Adipocyte (in vitro differentiated cells): ENCODE measurements at regions not wholly inside any gene's neighbourhood (a gene's known extent, or its start where the extent isn't known, plus 50 kb on each side); places are given as distances from the start of the nearest gene placed in this dataset.
"Not testable (repeated sequence)": the region's sequence is repeated elsewhere in the genome, so short reads cannot be mapped to it uniquely, and the experiment has no call there.

Experiments
- DNase-seq: peaks from one replicate; pipeline ENCODE4 v3.0.0-alpha.2; 2015; ENCODE audit warnings: low read depth
- H3K27me3 ChIP-seq: replicated peaks from 2 replicates; pipeline ENCODE4 v1.7.0; 2013; ENCODE audit warnings: mild to moderate bottlenecking, low read length, moderate library complexity; ENCODE audit not compliant: control insufficient read depth, insufficient read depth
- H3K36me3 ChIP-seq: 2 replicates; pipeline ENCODE4 v1.7.0; 2013; ENCODE audit warnings: low read length, mild to moderate bottlenecking, moderate library complexity; ENCODE audit not compliant: control insufficient read depth, insufficient read depth, severe bottlenecking
- H3K4me1 ChIP-seq: 2 replicates; pipeline ENCODE4 v1.7.0; 2013; ENCODE audit warnings: mild to moderate bottlenecking, low read length, moderate library complexity; ENCODE audit not compliant: control insufficient read depth, insufficient read depth
- H3K4me3 ChIP-seq: 2 replicates; pipeline ENCODE4 v1.7.0; 2013; ENCODE audit warnings: mild to moderate bottlenecking, low read length, moderate library complexity
- H3K9ac ChIP-seq: 2 replicates; pipeline ENCODE4 v1.7.0; 2013; ENCODE audit warnings: mild to moderate bottlenecking, low read length, moderate library complexity
- H3K9me3 ChIP-seq: 2 replicates; pipeline ENCODE4 v1.7.0; 2013; ENCODE audit warnings: mild to moderate bottlenecking, low read length, moderate library complexity; ENCODE audit not compliant: control insufficient read depth

DNA sequence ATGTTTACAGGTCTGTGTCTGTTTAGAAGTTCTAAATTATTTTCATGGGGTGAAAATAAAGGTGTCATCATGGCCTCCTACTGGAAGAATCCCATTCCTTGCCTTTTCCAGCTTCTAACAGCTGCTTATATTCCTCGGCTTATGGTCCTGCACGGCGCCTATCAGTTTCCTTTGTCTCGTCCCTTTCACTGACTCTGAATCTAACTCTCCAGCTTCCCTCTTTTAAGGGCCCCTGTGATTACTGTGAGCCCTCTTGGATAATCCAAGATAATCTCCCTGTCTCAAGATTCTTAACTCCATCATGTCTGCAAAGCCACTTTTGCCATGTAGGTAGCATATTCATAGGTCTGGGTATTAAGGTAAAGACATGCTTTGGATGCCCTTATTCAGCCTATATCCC is 441.0 kb upstream of the ERCC4 start:
- no peak overlapping the region for H3K9ac ChIP-seq
- no peaks in the 10 kb centered on the region for H3K27me3 ChIP-seq
- H3K9me3 ChIP-seq: peaks cover 20% of the 10 kb centered on the region
- H3K4me1 ChIP-seq: no peaks in the 10 kb centered on the region
- no peak overlapping the region for H3K4me3 ChIP-seq
- H3K36me3 ChIP-seq: no peaks in the 10 kb centered on the region
- no peak for DNase-seq

DNA sequence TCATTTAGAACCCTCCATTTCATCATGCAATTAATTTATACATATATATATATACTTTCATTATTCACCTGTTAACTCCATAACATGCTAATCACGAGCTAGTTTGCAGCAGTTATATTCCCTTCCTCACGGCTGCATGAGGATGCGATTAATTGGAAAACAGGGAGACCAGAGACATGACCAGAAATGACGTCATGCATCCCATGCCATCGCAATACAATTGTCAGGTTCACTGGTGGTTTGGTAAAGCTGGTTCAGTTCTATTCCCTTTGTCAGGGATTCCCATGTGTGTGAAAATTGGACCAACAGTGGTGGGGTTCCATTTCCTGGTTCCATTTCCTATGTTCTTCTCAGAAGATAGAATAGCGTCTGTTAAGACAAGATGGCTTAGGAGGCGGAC is 440.4 kb upstream of the ERCC4 start:
- Histone ChIP-seq H3K36me3 (no peaks in the 10 kb centered on the region), H3K9me3 (peaks cover 23% of the 10 kb centered on the region), H3K4me3 (no peak overlapping the region), H3K9ac (no peak overlapping the region), H3K4me1 (no peaks in the 10 kb centered on the region), H3K27me3 (no peaks in the 10 kb centered on the region)
- no peak for DNase-seq

DNA sequence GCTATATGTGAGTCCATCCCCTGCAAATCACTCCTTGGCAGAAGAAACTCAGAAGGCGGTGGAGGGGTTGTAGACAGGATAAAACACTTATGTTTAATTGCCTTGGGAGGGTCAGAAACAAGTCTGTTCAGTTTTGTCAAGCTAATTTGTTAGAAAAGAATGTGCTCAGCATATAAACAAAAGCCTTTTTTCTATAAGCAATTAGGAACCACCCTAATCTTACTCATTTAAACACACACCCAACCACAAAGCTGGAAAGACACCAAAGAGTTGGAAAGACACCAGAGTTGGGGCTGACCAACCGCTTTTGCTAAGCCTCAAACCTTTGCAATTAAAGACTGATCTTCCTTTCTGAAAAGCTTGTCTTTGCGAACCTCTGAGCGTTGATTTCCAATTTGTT is 439.2 kb upstream of the ERCC4 start:
- Histone ChIP-seq H3K9ac (no peak overlapping the region), H3K27me3 (no peaks in the 10 kb centered on the region), H3K36me3 (no peaks in the 10 kb centered on the region), H3K4me3 (no peak overlapping the region), H3K4me1 (no peaks in the 10 kb centered on the region), H3K9me3 (peaks cover 23% of the 10 kb centered on the region)
- DNase-seq: no peak

DNA sequence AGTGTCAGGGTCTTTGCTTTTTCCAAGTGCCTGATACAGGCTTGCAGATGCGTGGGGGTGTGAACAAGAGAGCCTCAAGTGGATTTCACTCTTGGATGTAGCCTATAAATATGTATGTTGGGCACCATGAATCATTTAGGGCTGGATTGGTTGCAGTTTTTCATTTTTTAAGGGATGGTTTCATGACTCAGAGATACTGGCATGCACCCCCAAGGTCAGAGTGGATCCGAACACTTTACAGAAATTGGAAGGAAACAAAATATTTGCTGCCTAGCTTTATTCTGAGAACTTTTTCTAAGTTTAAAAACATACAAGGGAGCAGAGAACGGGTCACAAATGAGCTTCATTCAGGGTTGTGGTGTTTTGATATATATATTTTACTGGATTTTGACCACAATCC is 436.8 kb upstream of the ERCC4 start:
- no peaks in the 10 kb centered on the region for H3K4me1 ChIP-seq
- H3K9me3 ChIP-seq: peaks cover 23% of the 10 kb centered on the region
- no peak for DNase-seq
- no peak overlapping the region for H3K9ac ChIP-seq
- H3K4me3 ChIP-seq: no peak overlapping the region
- H3K27me3 ChIP-seq: no peaks in the 10 kb centered on the region
- no peaks in the 10 kb centered on the region for H3K36me3 ChIP-seq

DNA sequence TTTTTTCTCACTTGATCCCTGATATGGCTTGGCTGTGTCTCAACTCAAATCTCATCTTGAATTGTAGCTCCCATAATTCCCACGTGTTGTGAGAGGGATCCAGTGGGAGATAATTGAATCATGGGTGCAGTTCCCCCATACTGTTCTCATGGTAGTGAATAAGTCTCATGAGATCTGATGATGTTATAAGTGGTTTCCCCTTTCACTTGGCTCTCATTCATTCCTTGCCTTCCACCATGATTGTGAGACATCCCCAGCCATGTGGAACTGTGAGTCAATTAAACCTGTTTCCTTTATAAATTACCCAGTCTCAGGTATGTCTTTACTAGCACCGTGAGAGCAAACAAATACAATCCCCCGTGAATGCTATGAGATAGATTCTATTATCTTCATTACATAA is 430.5 kb upstream of the ERCC4 start:
- not testable (repeated sequence) for H3K9me3 ChIP-seq, DNase-seq, H3K4me1 ChIP-seq, H3K9ac ChIP-seq, H3K4me3 ChIP-seq, H3K27me3 ChIP-seq, H3K36me3 ChIP-seq

DNA sequence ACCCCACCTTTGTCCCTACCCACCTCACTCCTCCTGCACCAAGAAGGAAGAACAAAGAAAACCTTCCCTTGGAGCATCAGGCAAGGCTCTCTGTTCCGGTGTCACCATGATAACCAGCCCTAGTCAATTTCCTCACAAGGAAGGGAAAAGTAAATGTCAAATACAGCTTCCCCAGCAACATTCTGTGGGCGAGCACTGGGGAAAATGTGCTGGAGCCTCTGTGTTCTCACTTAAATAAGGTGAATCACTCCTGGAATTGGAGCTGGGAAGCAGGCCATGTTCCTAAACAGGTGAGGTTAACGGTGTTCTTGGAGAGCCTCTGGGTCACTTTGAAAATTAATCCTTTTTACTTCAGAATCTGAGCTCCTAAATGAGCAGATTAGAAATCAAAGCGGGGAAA is 427.9 kb upstream of the ERCC4 start:
- H3K4me1 ChIP-seq: no peaks in the 10 kb centered on the region
- H3K36me3 ChIP-seq: no peaks in the 10 kb centered on the region
- no peak overlapping the region for H3K4me3 ChIP-seq
- H3K27me3 ChIP-seq: no peaks in the 10 kb centered on the region
- H3K9ac ChIP-seq: no peak overlapping the region
- no peaks in the 10 kb centered on the region for H3K9me3 ChIP-seq
- no peak for DNase-seq

DNA sequence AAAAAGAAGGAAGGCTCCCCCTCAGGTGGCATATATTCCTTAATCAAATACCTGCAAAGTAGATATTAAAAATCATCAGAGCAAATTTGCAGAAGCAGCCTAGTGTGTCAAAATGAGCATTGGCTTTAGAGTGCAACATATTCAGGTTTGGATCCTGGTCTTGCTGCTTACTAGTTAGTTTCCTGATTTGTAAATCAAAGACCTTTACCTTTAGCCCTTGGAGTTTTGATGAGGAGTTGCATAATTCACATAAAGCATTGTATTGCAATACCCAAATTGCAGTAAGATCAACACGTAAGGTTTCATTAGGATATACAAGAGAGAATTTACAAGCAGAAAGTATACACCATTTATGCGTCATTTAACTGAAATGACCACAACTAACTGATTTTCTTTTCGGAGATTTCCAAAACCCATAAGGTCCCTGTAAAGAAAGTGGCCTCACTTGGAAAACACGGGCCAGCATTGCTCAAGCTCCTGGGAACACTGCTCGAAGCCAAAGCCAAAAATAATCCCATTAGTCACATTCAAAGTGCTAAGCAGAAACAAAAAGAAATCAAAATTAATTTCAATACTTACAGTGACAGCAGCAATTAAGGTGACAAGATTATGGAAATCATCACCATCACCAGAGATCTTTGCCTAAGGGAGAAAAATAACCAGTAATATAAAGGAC is 415.9 kb upstream of the ERCC4 start:
- H3K27me3 ChIP-seq: no peaks in the 10 kb centered on the region
- DNase-seq: no peak
- H3K4me1 ChIP-seq: peaks cover 12% of the 10 kb centered on the region
- no peaks in the 10 kb centered on the region for H3K36me3 ChIP-seq
- no peak overlapping the region for H3K9ac ChIP-seq
- peak overlapping the region; percentile 23 for H3K4me3 ChIP-seq
- H3K9me3 ChIP-seq: no peaks in the 10 kb centered on the region

DNA sequence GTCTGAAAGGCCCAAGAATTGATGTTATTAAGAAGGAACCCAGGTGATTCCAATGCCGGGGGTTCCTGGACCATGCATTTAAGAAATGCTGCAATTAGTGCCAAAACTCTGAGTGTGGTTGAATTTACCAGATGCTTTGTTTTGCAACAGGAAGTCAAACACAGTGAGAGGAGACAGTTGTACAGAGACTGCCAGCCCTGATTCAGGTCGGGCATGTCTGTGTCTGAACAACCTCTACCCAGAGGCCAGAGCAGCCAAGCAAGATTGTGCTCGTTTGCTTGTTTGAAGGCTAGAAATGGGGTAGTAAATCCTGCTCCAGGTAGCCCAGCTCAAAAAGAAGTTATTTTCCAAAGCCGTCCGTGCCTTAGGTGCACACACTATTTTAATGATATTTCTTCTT is 412.4 kb upstream of the ERCC4 start:
- Histone ChIP-seq H3K36me3 (no peaks in the 10 kb centered on the region), H3K9me3 (peaks cover 3% of the 10 kb centered on the region), H3K4me3 (no peak overlapping the region), H3K27me3 (no peaks in the 10 kb centered on the region), H3K4me1 (peaks cover 12% of the 10 kb centered on the region), H3K9ac (no peak overlapping the region)
- DNase-seq: no peak

DNA sequence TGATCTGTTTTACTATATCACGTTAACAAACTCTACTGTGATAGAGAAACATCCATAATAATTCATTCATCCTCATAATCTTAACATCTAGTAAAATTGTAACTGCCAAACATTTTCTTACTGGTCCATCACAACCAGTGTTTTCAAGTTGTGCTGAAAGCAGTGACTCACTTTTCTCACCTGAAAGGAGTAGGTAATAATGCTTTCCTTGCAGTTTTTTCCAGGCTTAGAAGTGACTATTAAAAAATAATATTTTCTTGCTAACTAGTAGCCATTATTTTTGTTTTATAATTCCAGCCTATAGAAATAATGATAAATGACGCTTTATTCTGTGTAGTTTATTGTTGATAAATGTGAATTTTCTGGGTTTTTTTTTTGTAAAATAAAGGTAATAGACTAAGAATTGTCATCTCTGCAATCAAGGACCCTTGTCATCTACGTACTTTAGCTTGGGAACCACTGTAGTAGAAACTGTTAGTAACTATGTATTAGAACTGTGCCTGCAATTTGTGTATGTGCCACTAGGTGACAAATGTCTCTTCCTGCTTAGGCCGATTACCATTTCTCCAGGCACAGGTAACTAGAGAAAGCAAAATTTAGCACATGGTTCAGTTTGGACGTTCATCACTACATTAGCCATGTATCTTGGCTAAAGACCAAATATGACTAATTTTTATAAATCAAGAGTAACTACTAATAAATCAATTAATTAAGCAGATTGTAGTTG is 409.4 kb upstream of the ERCC4 start:
- Histone ChIP-seq H3K4me1 (no peaks in the 10 kb centered on the region), H3K4me3 (no peak overlapping the region), H3K9me3 (peaks cover 13% of the 10 kb centered on the region), H3K9ac (no peak overlapping the region), H3K36me3 (no peaks in the 10 kb centered on the region), H3K27me3 (no peaks in the 10 kb centered on the region)
- no peak for DNase-seq

DNA sequence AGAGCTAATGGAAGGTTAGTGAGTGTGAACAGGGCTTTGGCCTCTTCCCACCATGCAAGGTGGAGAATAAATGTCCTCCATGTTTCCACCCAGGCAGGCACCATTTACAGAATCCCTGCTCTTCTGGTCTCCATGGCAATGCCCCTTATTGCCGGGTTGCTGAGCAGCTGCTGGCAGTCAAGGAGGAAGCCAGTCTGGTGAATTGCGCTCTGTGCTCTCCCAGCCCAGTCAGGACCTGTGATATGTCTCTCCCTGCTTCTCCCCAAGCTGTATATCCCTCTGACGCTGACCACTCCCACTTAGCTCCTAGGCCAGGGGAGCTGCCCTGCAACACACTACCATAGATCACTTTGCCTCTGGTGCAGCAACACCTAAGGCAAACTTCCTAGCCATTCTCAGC is 402.1 kb upstream of the ERCC4 start:
- DNase-seq: no peak
- H3K9ac ChIP-seq: no peak overlapping the region
- H3K4me1 ChIP-seq: no peaks in the 10 kb centered on the region
- peaks cover 16% of the 10 kb centered on the region for H3K9me3 ChIP-seq
- H3K27me3 ChIP-seq: no peaks in the 10 kb centered on the region
- H3K36me3 ChIP-seq: no peaks in the 10 kb centered on the region
- H3K4me3 ChIP-seq: no peak overlapping the region

DNA sequence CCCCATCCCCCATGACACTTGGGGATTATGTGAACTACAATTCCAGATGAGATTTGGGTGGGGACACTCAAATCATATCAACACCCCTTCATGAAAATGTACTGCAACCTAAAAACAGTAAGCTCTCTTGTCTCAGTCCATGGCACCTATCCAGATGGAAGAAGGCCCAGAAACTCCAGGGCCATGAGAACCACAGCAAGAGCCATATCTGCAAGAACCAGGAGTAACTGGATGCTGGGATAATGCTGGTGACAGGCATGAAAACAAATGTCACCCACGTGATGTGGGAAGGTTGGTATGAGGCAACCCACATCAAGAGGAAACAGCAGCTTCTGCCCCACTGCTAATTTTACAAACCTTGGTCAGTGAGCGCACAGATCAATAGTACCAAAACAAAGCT is 400.1 kb upstream of the ERCC4 start:
- H3K36me3 ChIP-seq: no peaks in the 10 kb centered on the region
- H3K9me3 ChIP-seq: peaks cover 9% of the 10 kb centered on the region
- no peak overlapping the region for H3K4me3 ChIP-seq
- no peak overlapping the region for H3K9ac ChIP-seq
- no peaks in the 10 kb centered on the region for H3K27me3 ChIP-seq
- no peak for DNase-seq
- H3K4me1 ChIP-seq: no peaks in the 10 kb centered on the region

DNA sequence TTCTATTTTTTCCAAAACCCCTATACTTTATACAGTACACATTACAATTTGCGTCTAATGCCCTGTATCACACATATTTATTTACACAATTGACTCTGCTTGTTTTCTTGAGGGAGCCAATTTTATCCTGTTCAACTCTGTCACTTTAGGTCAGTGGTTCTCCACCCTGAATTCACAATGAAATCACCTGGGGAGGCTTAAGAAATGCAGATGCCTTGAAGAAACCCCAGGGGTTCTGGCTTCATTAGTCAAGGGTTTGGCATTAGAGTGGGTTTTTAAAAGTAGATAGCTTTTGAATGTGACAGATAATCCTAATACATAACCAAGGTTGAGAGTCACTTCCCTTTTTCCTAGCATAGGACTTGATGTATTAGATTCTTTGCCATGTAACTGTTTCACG is 398.6 kb upstream of the ERCC4 start:
- DNase-seq: no peak
- Histone ChIP-seq H3K4me1 (no peaks in the 10 kb centered on the region), H3K36me3 (no peaks in the 10 kb centered on the region), H3K4me3 (no peak overlapping the region), H3K9ac (no peak overlapping the region), H3K9me3 (no peaks in the 10 kb centered on the region), H3K27me3 (no peaks in the 10 kb centered on the region)
